Right renal pelvis (tissue), 4 donors: ENCODE measurements at regions not wholly inside any gene's neighbourhood (a gene's known extent, or its start where the extent isn't known, plus 50 kb on each side); places are given as distances from the start of the nearest gene placed in this dataset.

Experiments
- DNase-seq, 4 donors: peaks; one replicate each; pipeline ENCODE4 v3.0.0-alpha.2; 2013; ENCODE audit warnings: low read depth in 4 of 4, low spot score in 3 of 4, missing footprints in 1 of 4

GRCh38 chr20:57804470-57805250, 94.8 kb upstream of the PMEPA1 start:
- DNase-seq, result no peak

DNA sequence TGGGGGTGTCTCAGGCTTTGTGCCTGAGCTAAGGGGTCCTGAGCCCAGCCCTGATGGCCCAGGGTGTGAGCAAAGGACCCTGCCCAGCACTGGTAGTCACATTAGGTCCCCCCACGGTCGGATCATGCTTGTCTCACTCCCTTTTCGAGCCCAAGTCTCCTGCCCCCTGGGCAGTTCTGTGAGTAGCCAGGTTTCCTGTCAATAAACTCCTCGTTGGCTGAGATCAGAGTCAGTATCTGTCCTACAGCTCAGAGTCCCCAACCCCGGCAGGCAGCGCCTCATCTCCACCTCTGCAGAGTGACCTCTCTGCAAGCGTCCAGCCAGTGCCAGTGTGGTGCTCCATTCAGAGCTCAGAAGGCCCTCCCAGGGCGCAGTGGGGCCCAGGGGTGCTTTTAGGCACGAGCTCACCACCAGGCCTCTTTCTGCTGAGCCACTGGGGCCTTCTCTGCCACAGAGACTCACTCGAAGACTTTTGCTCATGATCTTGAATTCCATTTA, 93.7 kb upstream of the PMEPA1 start:
- no peak for DNase-seq

GRCh38 chr20:57802765-57803507, 93.1 kb upstream of the PMEPA1 start:
- DNase-seq, result no peak

- no peak for DNase-seq
These were observed 91.8 kb upstream of the PMEPA1 start for GRCh38 chr20:57801581-57801980.

DNA sequence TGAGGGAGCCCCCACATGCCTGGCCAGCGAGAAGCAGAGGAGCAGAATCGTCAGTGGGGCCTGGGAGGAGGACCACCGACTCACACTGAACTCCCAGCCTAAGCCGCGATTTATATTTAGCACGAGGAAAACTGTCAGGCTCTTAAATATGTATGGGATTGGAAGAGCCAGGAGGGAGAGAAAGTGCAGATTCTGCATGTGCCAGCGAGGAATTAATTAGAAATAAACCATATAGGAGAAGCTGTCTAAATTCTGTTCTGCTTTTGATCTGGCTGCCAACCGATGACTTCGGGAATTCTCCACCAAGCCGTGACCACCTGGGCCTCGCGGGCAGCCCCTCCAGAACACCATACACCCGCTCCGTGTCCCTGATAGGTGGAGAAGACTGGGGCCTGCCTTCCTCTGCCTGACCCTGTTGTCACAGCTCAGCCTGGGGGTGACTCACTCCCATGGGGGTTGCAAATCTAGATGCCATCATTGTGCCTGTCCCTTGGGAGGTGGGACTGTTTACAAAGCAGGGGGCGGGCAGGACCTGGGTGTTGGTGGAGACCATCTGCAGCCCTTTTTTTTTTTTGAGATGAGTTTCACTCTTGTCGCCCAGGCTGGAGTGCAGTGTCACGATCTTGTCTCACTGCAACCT, 91.1 kb upstream of the PMEPA1 start:
- DNase-seq, result no peak

GRCh38 chr20:57797401-57797800, 87.6 kb upstream of the PMEPA1 start:
- no peak for DNase-seq

- no peak for DNase-seq
These were observed 86.3 kb upstream of the PMEPA1 start for GRCh38 chr20:57795977-57796560.

DNA sequence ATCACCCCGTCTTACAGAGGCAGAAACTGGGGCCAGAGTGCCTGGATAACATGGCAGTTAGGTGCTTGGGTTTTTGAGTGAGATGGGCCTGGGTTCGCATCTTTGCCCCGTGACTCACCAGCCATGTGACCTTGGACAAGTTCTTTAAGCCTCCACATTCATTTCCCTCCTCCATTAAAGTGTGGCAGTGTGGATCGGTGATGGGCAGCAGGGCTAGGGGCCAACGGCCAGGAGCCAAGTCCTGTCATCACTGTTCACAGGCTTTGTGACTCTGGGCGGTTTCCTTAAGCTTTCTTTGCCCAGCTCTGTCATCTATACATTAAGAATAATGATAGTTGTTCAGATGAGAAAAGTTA, 85.5 kb upstream of the PMEPA1 start:
- DNase-seq, result no peak

DNA sequence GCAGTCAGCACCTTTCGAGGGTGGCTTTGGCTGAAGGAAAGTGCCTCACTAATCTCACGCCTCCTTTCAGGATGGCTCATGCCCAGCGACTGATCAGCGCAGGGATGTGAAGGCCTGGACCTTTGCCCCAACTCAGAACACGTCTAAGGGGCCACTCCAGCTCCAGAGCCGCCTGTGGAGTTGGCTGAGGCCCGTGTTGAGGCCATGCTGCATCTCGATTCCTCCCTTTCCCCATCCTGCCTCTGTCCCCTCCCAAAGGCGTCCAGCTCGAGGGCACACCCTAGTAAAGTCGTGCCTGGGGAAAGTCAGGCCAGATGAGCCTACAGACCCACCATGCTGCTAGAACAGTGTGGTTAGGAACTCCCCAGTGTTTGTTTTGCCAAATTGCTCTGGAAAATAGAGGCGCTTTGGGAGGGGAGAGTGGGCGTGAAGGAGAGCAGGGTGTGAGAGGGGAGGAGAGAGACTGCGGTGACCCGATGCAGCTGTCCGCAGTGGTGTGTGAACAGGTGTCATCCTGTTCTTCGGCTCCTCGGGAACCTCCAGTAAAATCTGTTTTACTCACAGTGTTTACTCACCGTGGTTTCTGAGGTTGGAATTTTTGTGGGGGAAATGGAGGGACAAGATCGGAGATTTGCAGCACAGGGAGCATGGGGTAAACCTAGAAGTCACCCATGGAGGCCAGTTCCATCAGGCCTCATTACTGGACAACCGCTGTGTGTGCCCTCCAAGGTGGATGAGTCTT, 85.0 kb upstream of the PMEPA1 start:
- DNase-seq, result no peak

DNA sequence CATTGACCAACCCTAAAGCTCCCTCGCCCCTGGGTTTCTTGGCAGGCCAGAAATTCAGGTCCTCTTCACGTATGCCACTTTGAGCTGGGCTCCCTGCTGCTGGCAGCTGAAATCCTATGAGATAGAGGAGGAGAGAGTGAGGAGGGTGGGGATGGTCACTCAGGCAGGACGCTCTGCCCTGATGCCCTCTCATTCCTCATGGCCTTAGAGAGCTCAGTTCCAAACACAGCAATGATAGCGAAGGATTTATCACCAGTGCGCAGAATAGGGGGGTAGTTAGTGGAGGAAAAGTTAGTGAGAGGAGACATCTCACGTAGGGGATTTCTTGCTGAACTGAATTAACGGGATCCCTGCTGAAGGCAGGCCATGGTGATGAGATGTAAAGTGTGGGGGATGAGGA, 84.2 kb upstream of the PMEPA1 start:
- DNase-seq, result no peak

- no peak for DNase-seq
These were observed 83.6 kb upstream of the PMEPA1 start for GRCh38 chr20:57793421-57793820.

DNA sequence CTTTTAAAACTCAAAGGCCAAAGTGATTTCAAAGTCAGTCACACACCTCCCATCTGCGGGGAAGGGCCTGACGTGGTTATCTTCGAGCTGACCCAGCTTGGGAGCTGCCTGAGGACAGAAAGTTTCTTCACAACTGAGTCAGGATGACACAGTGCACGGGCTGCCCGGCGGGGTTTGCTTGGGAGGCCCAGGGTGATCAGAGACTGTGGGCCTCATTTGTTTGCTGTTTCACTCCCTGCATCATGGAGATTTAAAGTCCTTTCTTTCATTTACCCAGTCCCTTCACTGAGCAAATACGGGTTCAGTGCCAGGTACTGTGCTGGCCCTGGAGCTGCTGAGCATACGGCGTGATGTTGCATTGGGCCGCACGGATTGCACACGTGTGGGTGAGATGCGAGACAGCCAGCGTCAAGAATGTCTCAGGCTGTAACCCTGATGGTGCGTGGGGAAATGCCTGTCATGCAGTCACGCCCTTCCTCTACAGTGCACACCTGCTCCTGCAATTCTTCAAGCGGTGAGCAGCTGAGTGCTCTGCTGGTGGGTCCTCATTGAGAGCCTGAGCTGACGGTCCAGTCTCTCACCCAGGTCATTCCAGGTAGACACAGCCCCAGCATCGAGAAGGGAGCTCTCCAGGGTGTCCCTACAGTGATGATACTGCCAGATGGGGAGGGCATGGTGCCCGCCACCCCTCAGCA, 82.7 kb upstream of the PMEPA1 start:
- DNase-seq, result no peak

DNA sequence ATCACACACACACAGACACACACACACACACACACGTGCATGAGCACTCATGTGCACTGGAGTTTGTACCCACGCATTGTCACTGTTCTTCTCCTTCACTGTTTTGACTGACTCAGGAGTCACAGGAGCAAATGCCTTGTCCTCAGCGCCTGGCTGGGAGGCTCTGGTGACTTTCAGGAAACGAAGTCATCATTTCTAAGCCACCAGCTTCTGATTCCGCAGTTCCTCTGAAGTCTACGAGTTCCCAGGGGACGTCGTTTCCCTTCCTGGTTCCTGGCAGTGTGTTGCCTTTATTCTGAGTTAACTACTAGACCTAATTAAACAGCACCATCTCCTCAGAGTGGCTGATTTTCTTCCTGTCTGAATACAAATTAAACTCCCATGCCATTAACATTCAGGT, 82.2 kb upstream of the PMEPA1 start:
- DNase-seq, result no peak

DNA sequence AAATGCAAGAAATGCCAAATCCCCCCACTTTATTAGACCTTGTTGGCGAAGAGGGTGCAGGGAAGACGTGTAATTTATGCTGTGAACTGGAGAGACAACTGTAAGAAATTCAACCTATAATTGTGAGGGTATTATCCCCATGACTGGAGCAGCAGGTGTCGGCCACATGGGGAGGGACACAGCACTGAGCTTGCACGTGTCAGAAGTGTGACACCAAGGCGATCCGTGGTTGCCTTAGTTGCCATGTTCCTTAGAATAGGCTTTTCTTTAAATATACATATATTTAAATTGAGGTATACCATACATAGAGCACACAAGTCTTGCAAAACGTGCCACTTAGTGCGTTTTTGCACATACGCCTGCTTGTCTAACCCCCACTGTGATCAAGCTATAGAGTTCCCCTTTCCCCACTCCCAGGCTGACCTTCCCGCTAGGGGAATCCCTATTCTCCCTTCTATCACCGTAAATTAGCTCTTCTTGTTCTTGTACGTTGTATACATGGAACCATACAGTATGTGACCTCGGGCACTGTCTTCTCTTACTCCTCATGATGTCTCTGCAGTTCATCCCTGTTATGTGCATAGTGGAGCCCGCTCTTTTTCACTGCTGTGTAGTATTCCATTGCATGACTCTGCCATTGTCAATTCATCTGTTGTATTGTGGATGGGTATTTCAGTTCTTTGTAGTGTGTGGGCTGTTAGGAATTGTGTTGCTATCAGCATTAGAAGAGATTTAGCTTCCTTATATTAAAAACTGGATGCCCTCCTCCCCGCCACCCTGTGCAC, 81.6 kb upstream of the PMEPA1 start:
- DNase-seq, result no peak

DNA sequence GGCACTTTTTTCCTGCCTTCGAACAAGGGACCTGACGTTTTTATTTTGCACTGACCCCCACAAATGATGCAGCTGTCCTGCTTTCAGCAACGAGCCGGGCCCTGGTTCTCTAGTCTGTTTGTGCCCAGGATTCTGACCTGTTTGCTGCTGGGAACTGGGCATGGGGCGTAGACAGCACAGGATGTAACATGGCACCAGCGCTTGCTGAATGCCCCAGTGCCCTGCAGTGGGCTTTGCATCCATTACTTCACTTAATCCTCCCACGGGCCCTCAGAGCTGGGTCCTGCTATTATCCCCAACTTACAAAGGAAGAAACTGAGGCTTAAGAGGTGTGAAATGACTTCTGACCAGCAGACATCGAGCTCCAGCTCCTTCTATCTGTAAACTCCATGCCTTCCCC, 80.4 kb upstream of the PMEPA1 start:
- no peak for DNase-seq

- no peak for DNase-seq
These were observed 79.3 kb upstream of the PMEPA1 start for GRCh38 chr20:57788936-57789613.

GRCh38 chr20:57787990-57788781, 78.4 kb upstream of the PMEPA1 start:
- no peak for DNase-seq
